Activated T-cell treated with anti-CD3 and anti-CD28 coated beads, Interleukin-2, amount 50 U/mL, for 24 hours (primary cell): ENCODE measurements at regions not wholly inside any gene's neighbourhood (a gene's known extent, or its start where the extent isn't known, plus 50 kb on each side); places are given as distances from the start of the nearest gene placed in this dataset.

Source experiments
- DNase-seq: peaks from one replicate; pipeline ENCODE4 v3.0.0-alpha.2; 2020
- H3K27ac Mint-ChIP-seq: 2 replicates; pipeline ENCODE4 v1.8.0; 2020; ENCODE audit warnings: mild to moderate bottlenecking, mixed read lengths
- H3K27me3 Mint-ChIP-seq: 2 replicates; pipeline ENCODE4 v1.8.0; 2020; ENCODE audit warnings: mixed read lengths
- H3K36me3 Mint-ChIP-seq: 2 replicates; pipeline ENCODE4 v1.8.0; 2020; ENCODE audit warnings: low read depth, mixed read lengths
- H3K4me1 Mint-ChIP-seq: 2 replicates; pipeline ENCODE4 v1.8.0; 2020; ENCODE audit warnings: low read depth, mixed read lengths
- H3K4me3 Mint-ChIP-seq: 2 replicates; pipeline ENCODE4 v1.8.0; 2020; ENCODE audit warnings: mild to moderate bottlenecking, moderate library complexity, mixed read lengths
- H3K9me3 Mint-ChIP-seq: 2 replicates; pipeline ENCODE4 v1.8.0; 2020; ENCODE audit warnings: mixed read lengths

- no peaks in the 10 kb centered on the region for H3K9me3 Mint-ChIP-seq
- no peak overlapping the region for H3K27ac Mint-ChIP-seq
- H3K4me1 Mint-ChIP-seq, result no peaks in the 10 kb centered on the region
These were observed 133.2 kb upstream of the IVNS1ABP start for GRCh38 chr1:185450060-185450788.

GRCh38 chr1:185449378-185450059 lies 132.5 kb upstream of the IVNS1ABP start:
- no peak overlapping the region for H3K27ac Mint-ChIP-seq
- no peak overlapping the region for H3K4me3 Mint-ChIP-seq
- no peaks in the 10 kb centered on the region for H3K4me1 Mint-ChIP-seq

More at GRCh38 chr1:185450060-185450788, 133.2 kb upstream of the IVNS1ABP start:
- Mint-ChIP-seq H3K36me3 (no peaks in the 10 kb centered on the region), H3K4me3 (no peak overlapping the region), H3K27me3 (no peaks in the 10 kb centered on the region)
- DNase-seq, result no peak

GRCh38 chr1:185448591-185449186 lies 131.6 kb upstream of the IVNS1ABP start:
- Mint-ChIP-seq H3K4me1 (no peaks in the 10 kb centered on the region), H3K4me3 (no peak overlapping the region), H3K36me3 (no peaks in the 10 kb centered on the region), H3K27ac (no peak overlapping the region), H3K9me3 (no peaks in the 10 kb centered on the region), H3K27me3 (no peaks in the 10 kb centered on the region)
- no peak for DNase-seq

More at GRCh38 chr1:185449378-185450059, 132.5 kb upstream of the IVNS1ABP start:
- DNase-seq, result no peak
- Mint-ChIP-seq H3K9me3 (no peaks in the 10 kb centered on the region), H3K27me3 (no peaks in the 10 kb centered on the region), H3K36me3 (no peaks in the 10 kb centered on the region)

GRCh38 chr1:185446131-185446530 lies 129.1 kb upstream of the IVNS1ABP start:
- peaks cover 9% of the 10 kb centered on the region for H3K4me1 Mint-ChIP-seq
- no peak overlapping the region for H3K27ac Mint-ChIP-seq
- H3K27me3 Mint-ChIP-seq, result no peaks in the 10 kb centered on the region

GRCh38 chr1:185445594-185445993 lies 128.6 kb upstream of the IVNS1ABP start:
- H3K27me3 Mint-ChIP-seq, result no peaks in the 10 kb centered on the region
- no peak overlapping the region for H3K4me3 Mint-ChIP-seq
- H3K9me3 Mint-ChIP-seq, result no peaks in the 10 kb centered on the region
- no peak for DNase-seq
- peaks cover 13% of the 10 kb centered on the region for H3K4me1 Mint-ChIP-seq
- no peaks in the 10 kb centered on the region for H3K36me3 Mint-ChIP-seq
- H3K27ac Mint-ChIP-seq, result no peak overlapping the region

More at GRCh38 chr1:185446131-185446530, 129.1 kb upstream of the IVNS1ABP start:
- Mint-ChIP-seq H3K36me3 (no peaks in the 10 kb centered on the region), H3K9me3 (no peaks in the 10 kb centered on the region), H3K4me3 (no peak overlapping the region)
- no peak for DNase-seq

- Mint-ChIP-seq H3K27ac (no peak overlapping the region), H3K9me3 (no peaks in the 10 kb centered on the region), H3K27me3 (no peaks in the 10 kb centered on the region), H3K4me3 (no peak overlapping the region), H3K4me1 (peaks cover 13% of the 10 kb centered on the region), H3K36me3 (no peaks in the 10 kb centered on the region)
- DNase-seq, result no peak
These were observed 127.6 kb upstream of the IVNS1ABP start for GRCh38 chr1:185444676-185445075.

GRCh38 chr1:185442050-185442449 lies 125.0 kb upstream of the IVNS1ABP start:
- no peak for DNase-seq
- no peaks in the 10 kb centered on the region for H3K9me3 Mint-ChIP-seq
- H3K4me3 Mint-ChIP-seq, result no peak overlapping the region
- H3K4me1 Mint-ChIP-seq, result peaks cover 13% of the 10 kb centered on the region
- no peaks in the 10 kb centered on the region for H3K27me3 Mint-ChIP-seq
- no peaks in the 10 kb centered on the region for H3K36me3 Mint-ChIP-seq
- no peak overlapping the region for H3K27ac Mint-ChIP-seq

DNA sequence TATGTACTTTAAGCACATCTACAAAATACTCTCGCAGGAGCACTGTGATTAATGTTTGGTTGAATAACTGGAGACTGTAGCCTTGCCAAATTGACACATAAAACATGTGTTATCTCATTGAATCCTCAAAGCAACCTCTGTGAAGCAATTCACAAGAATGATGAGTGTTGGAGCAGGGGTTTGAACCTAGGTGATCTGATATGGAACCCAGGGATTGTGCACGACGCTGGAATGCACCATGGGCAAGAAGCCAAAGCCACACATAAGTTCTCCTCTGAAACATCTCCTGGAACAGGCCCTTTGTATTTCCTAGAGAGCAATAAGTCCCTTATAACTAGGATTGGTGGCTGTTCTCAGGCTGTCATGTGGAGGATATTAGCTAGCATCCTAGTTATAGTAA lies 124.6 kb upstream of the IVNS1ABP start:
- Mint-ChIP-seq H3K36me3 (no peaks in the 10 kb centered on the region), H3K4me1 (peaks cover 13% of the 10 kb centered on the region), H3K9me3 (no peaks in the 10 kb centered on the region), H3K4me3 (no peak overlapping the region), H3K27ac (no peak overlapping the region), H3K27me3 (no peaks in the 10 kb centered on the region)
- no peak for DNase-seq

- Mint-ChIP-seq H3K9me3 (no peaks in the 10 kb centered on the region), H3K4me3 (no peak overlapping the region), H3K27ac (no peak overlapping the region), H3K27me3 (no peaks in the 10 kb centered on the region), H3K4me1 (peaks cover 13% of the 10 kb centered on the region), H3K36me3 (no peaks in the 10 kb centered on the region)
- no peak for DNase-seq
These were observed 123.8 kb upstream of the IVNS1ABP start for GRCh38 chr1:185440877-185441276.

- Mint-ChIP-seq H3K9me3 (no peaks in the 10 kb centered on the region), H3K36me3 (no peaks in the 10 kb centered on the region), H3K4me1 (peaks cover 13% of the 10 kb centered on the region), H3K27me3 (no peaks in the 10 kb centered on the region), H3K27ac (no peak overlapping the region), H3K4me3 (no peak overlapping the region)
- no peak for DNase-seq
These were observed 122.8 kb upstream of the IVNS1ABP start for GRCh38 chr1:185439727-185440415.

- no peak overlapping the region for H3K4me3 Mint-ChIP-seq
- no peaks in the 10 kb centered on the region for H3K27me3 Mint-ChIP-seq
- no peak for DNase-seq
- H3K4me1 Mint-ChIP-seq, result peaks cover 13% of the 10 kb centered on the region
- H3K9me3 Mint-ChIP-seq, result no peaks in the 10 kb centered on the region
- H3K36me3 Mint-ChIP-seq, result no peaks in the 10 kb centered on the region
- no peak overlapping the region for H3K27ac Mint-ChIP-seq
These were observed 121.9 kb upstream of the IVNS1ABP start for GRCh38 chr1:185438936-185439335.

- Mint-ChIP-seq H3K27me3 (no peaks in the 10 kb centered on the region), H3K4me1 (peaks cover 4% of the 10 kb centered on the region), H3K4me3 (no peak overlapping the region), H3K9me3 (no peaks in the 10 kb centered on the region), H3K36me3 (no peaks in the 10 kb centered on the region), H3K27ac (no peak overlapping the region)
- no peak for DNase-seq
These were observed 118.8 kb upstream of the IVNS1ABP start for GRCh38 chr1:185435696-185436379.

GRCh38 chr1:185434721-185435120 lies 117.7 kb upstream of the IVNS1ABP start:
- Mint-ChIP-seq H3K4me1 (peaks cover 3% of the 10 kb centered on the region), H3K36me3 (no peaks in the 10 kb centered on the region)

GRCh38 chr1:185433667-185434066 lies 116.6 kb upstream of the IVNS1ABP start:
- peaks cover 3% of the 10 kb centered on the region for H3K4me1 Mint-ChIP-seq
- H3K27ac Mint-ChIP-seq, result no peak overlapping the region
- no peaks in the 10 kb centered on the region for H3K36me3 Mint-ChIP-seq
- no peaks in the 10 kb centered on the region for H3K27me3 Mint-ChIP-seq
- DNase-seq, result no peak
- H3K4me3 Mint-ChIP-seq, result no peak overlapping the region
- H3K9me3 Mint-ChIP-seq, result peaks cover 6% of the 10 kb centered on the region

More at GRCh38 chr1:185434721-185435120, 117.7 kb upstream of the IVNS1ABP start:
- H3K4me3 Mint-ChIP-seq, result no peak overlapping the region
- no peak overlapping the region for H3K27ac Mint-ChIP-seq
- no peak for DNase-seq
- no peaks in the 10 kb centered on the region for H3K27me3 Mint-ChIP-seq
- H3K9me3 Mint-ChIP-seq, result peaks cover 3% of the 10 kb centered on the region
